K562 (cell line): ENCODE measurements at regions not wholly inside any gene's neighbourhood (a gene's known extent, or its start where the extent isn't known, plus 50 kb on each side); places are given as distances from the start of the nearest gene placed in this dataset.

Source experiments
- ATAC-seq: fragments of 200-7000 bp; cut with Tn5 transposase; 3 replicates; pipeline ENCODE4 v1.9.1; 2020; ENCODE audit warnings: moderate library complexity
- BruUV-seq: library from RNA; stranded (reverse); fragments of 400-500 nt; replicated peaks from 2 replicates; lab custom pipeline; 2021; lab: Mats Ljungman, UMichigan
- CTCF ChIA-PET: fragments of 300-600 bp; formaldehyde crosslinking; extraction: SDS; loops from one replicate; lab custom pipeline; 2021; ENCODE audit warnings: low intra/inter-chr PET ratio; lab: Yijun Ruan, JAX
- POLR2A ChIA-PET: fragments of 300-600, 350-650 bp; sonication (Branson Sonifier 250); formaldehyde crosslinking; extraction: SDS; loops from one replicate; lab custom pipeline; 2021; ENCODE audit warnings: antibody characterized with exemption, inconsistent platforms; lab: Yijun Ruan, JAX
- DNase-seq, 4 experiments: peaks; one replicate each; pipeline versions ENCODE4 v3.0.0 to v3.0.0-alpha.2; 2011 to 2018; ENCODE audit warnings: low spot score in 3 of 4, mixed read lengths in 3 of 4; ENCODE audit errors: extremely low read depth in 1 of 4
- FAIRE-seq: peaks from 2 replicates; lab custom pipeline; 2011; peaks lifted over from hg19 to GRCh38; lab: Jason Lieb, UNC
- H2AFZ ChIP-seq: 2 replicates; pipeline ENCODE4 v1.6.0; 2011; ENCODE audit warnings: low read depth, low read length, control low read depth, inconsistent platforms
- H3K27ac ChIP-seq: fragments of 200-600 bp; 3 replicates; pipeline ENCODE4 v1.8.0; 2011; ENCODE audit warnings: low read depth, mild to moderate bottlenecking, control low read depth, inconsistent platforms, low read length, moderate library complexity, mixed read lengths; ENCODE audit errors: extremely low read depth
- H3K27me3 ChIP-seq, 2 experiments: fragments of 300-600 bp in 1 of 2; 2 replicates in 1 of 2; 3 replicates in 1 of 2; pipeline versions ENCODE4 v1.6.0 to v1.8.0; 2011; ENCODE audit warnings: inconsistent platforms in 2 of 2, low read length in 2 of 2, mild to moderate bottlenecking in 1 of 2, mixed read lengths in 1 of 2, moderate library complexity in 1 of 2; ENCODE audit not compliant: control insufficient read depth in 2 of 2, insufficient read depth in 2 of 2
- H3K36me3 ChIP-seq: fragments of 300-600 bp; 3 replicates; pipeline ENCODE4 v1.8.0; 2011; ENCODE audit warnings: mild to moderate bottlenecking, low read length, inconsistent platforms; ENCODE audit not compliant: control insufficient read depth, insufficient read depth
- H3K4me1 ChIP-seq, 2 experiments: fragments of 200-600 bp in 1 of 2; replicated peaks in 1 of 2; 2 replicates in 1 of 2; 3 replicates in 1 of 2; pipeline versions ENCODE4 v1.5.1 to v1.8.0; 2011; ENCODE audit warnings: inconsistent platforms in 2 of 2, low read length in 2 of 2, mild to moderate bottlenecking in 1 of 2, mixed read lengths in 1 of 2, moderate library complexity in 1 of 2; ENCODE audit not compliant: control insufficient read depth in 2 of 2, insufficient read depth in 2 of 2
- H3K4me2 ChIP-seq: 2 replicates; pipeline ENCODE4 v1.6.1; 2011; ENCODE audit warnings: low read length, control low read depth, inconsistent platforms, mixed read lengths; ENCODE audit not compliant: insufficient read depth
- H3K4me3 ChIP-seq: fragments of 200-600 bp; sonication (generic), shearing (Covaris generic); 2 replicates; pipeline ENCODE4 v1.5.1; 2016; ENCODE audit warnings: control low read depth, inconsistent platforms
- H3K79me2 ChIP-seq: fragments of 200-600 bp; 3 replicates; pipeline ENCODE4 v1.8.0; 2011; ENCODE audit warnings: low read length, inconsistent platforms; ENCODE audit not compliant: control insufficient read depth, insufficient read depth
- H3K9ac ChIP-seq, 2 experiments: 2 replicates each; pipeline versions ENCODE4 v1.6.0 to v1.6.1; 2011; ENCODE audit warnings: low read depth in 2 of 2, low read length in 2 of 2, control low read depth in 1 of 2, inconsistent platforms in 1 of 2, mild to moderate bottlenecking in 1 of 2, mixed read lengths in 1 of 2; ENCODE audit not compliant: insufficient read depth in 1 of 2
- H3K9me1 ChIP-seq: one replicate; pipeline ENCODE4 v1.6.0; 2011; ENCODE audit warnings: inconsistent platforms, mild to moderate bottlenecking, low read length, moderate library complexity; ENCODE audit not compliant: control insufficient read depth, insufficient read depth
- H3K9me3 ChIP-seq: replicated peaks from 2 replicates; pipeline ENCODE4 v1.5.1; 2011; ENCODE audit warnings: low read depth, low read length, inconsistent platforms; ENCODE audit not compliant: control insufficient read depth, insufficient read depth
- H4K20me1 ChIP-seq: replicated peaks from 2 replicates; pipeline ENCODE4 v1.6.1; 2011; ENCODE audit warnings: low read length, inconsistent platforms, mixed read lengths; ENCODE audit not compliant: control insufficient read depth, insufficient read depth
- ARNT ChIP-seq, 2 experiments: fragments of 450-650 bp; IDR thresholded peaks; 2 replicates each; pipeline ENCODE4 v1.6.1; 2016; ENCODE audit warnings: mild to moderate bottlenecking in 1 of 2
- BRF2 ChIP-seq: IDR thresholded peaks from 3 replicates; pipeline ENCODE4 v1.6.1; 2011; ENCODE audit warnings: borderline replicate concordance, mild to moderate bottlenecking; ENCODE audit not compliant: insufficient read length, insufficient read depth
- CEBPG ChIP-seq, 3 experiments: fragments of 200-800 bp in 1 of 3; sonication (Bioruptor generic) in 1 of 3; sonication (generic) in 1 of 3; formaldehyde crosslinking in 1 of 3; IDR thresholded peaks in 2 of 3; conservative IDR thresholded peaks in 1 of 3; 2 replicates each; pipeline versions ENCODE4 v1.6.1 to v1.8.0; 2016 to 2022; ENCODE audit warnings: missing compliant biosample characterization in 2 of 3, missing genetic modification characterization in 2 of 3, mild to moderate bottlenecking in 1 of 3, missing genetic modification reagents in 1 of 3
- DIDO1 ChIP-seq: fragments of 450-650 bp; IDR thresholded peaks from 2 replicates; pipeline ENCODE4 v1.6.1; 2016; ENCODE audit warnings: low read depth, missing biosample characterization, missing genetic modification characterization
- DMBX1 ChIP-seq: fragments of 250-450 bp; sonication (Bioruptor Pico); IDR thresholded peaks from 2 replicates; pipeline ENCODE4 v1.8.0; 2022; ENCODE audit warnings: inconsistent platforms, mild to moderate bottlenecking, moderate library complexity, borderline replicate concordance
- FOXK1 ChIP-seq: sonication (generic); formaldehyde crosslinking; IDR thresholded peaks from 2 replicates; pipeline ENCODE4 v1.8.0; 2022; ENCODE audit warnings: missing genetic modification reagents, mild to moderate bottlenecking, borderline replicate concordance
- FOXK2 ChIP-seq, 2 experiments: fragments of 450-650 bp; IDR thresholded peaks in 1 of 2; conservative IDR thresholded peaks in 1 of 2; 2 replicates each; pipeline ENCODE4 v1.6.1; 2016; ENCODE audit warnings: low read depth in 2 of 2, mild to moderate bottlenecking in 1 of 2
- HDAC2 ChIP-seq: fragments of 450-650 bp; IDR thresholded peaks from 2 replicates; pipeline ENCODE4 v1.6.1; 2016; ENCODE audit warnings: mild to moderate bottlenecking
- HOXB6 ChIP-seq: fragments of 250-450 bp; sonication (Bioruptor Pico); IDR thresholded peaks from 2 replicates; pipeline ENCODE4 v1.5.1; 2022; ENCODE audit warnings: mild to moderate bottlenecking, borderline replicate concordance
- ILK ChIP-seq: fragments of 450-650 bp; IDR thresholded peaks from 2 replicates; pipeline ENCODE4 v1.6.1; 2016; ENCODE audit warnings: missing genetic modification characterization, low read depth, mild to moderate bottlenecking, missing compliant biosample characterization, moderate library complexity, borderline replicate concordance
- MXD1 ChIP-seq: fragments of 250-450 bp; sonication (Bioruptor Pico); IDR thresholded peaks from 2 replicates; pipeline ENCODE4 v1.8.0; 2021; ENCODE audit warnings: borderline replicate concordance, mild to moderate bottlenecking, moderate library complexity; ENCODE audit not compliant: poor library complexity, severe bottlenecking
- PRMT5 ChIP-seq: sonication (generic); formaldehyde crosslinking; IDR thresholded peaks from 2 replicates; pipeline ENCODE4 v1.5.0; 2020; ENCODE audit warnings: missing genetic modification reagents
- PTBP1 ChIP-seq: fragments of 200-400 bp; formaldehyde crosslinking; IDR thresholded peaks from 2 replicates; pipeline ENCODE4 v1.6.1; 2017; ENCODE audit warnings: low read depth, low read length
- PYGO2 ChIP-seq: fragments of 450-650 bp; IDR thresholded peaks from 2 replicates; pipeline ENCODE4 v1.6.1; 2016; ENCODE audit warnings: mild to moderate bottlenecking, missing genetic modification characterization, moderate library complexity, missing compliant biosample characterization
- SMAD2 ChIP-seq: fragments of 150-350 bp; IDR thresholded peaks from 2 replicates; pipeline ENCODE4 v1.6.1; 2014; ENCODE audit warnings: low read depth, mild to moderate bottlenecking, low read length
- U2AF2 ChIP-seq: fragments of 200-400 bp; formaldehyde crosslinking; optimal IDR thresholded peaks from 2 replicates; pipeline ENCODE3; 2017; ENCODE audit warnings: low read depth, mild to moderate bottlenecking, low read length
- ZNF518B ChIP-seq: fragments of 250-450 bp; sonication (Bioruptor Pico); IDR thresholded peaks from 2 replicates; pipeline ENCODE4 v1.5.0; 2021; ENCODE audit warnings: mild to moderate bottlenecking, moderate library complexity
- ZNF668 ChIP-seq: fragments of 250-450 bp; sonication (Bioruptor Pico); IDR thresholded peaks from 2 replicates; pipeline ENCODE4 v1.8.0; 2022; ENCODE audit warnings: mild to moderate bottlenecking, inconsistent platforms
- WGBS: fragments of 100-300 bp; shearing (Covaris generic); methylation state at CpG from one replicate; pipeline ENCODE4 v1.1.6; 2016; ENCODE audit warnings: low coverage, mixed read lengths; ENCODE audit not compliant: insufficient coverage; ENCODE audit errors: missing lambda C conversion rate; 5-methylcytosine and 5-hydroxymethylcytosine counted together
- in situ Hi-C: fragments of 300-500 bp; cut with MboI; formaldehyde crosslinking; loops from 4 replicates; pipeline ENCODE4 v1.15.0; 2018; ENCODE audit warnings: inconsistent platforms, mixed read lengths
- intact Hi-C: fragments of 100-400 bp; cut with micrococcal nuclease; formaldehyde crosslinking; loops from 2 replicates; pipeline ENCODE4 v1.14.2; 2022

- Histone ChIP-seq H3K9me1 (no peaks in the 10 kb centered on the region), H3K4me2 (no peak overlapping the region), H3K4me1 (no peaks in the 10 kb centered on the region), H4K20me1 (no peaks in the 10 kb centered on the region)
- TF ChIP-seq ARNT (IDR thresholded peaks at IDR 0.05) (no peak), MXD1 (CRISPR knock-in tag) (no peak), HOXB6 (CRISPR knock-in tag) (no peak), ILK (tag) (no peak), PTBP1 (no peak), DMBX1 (no peak), FOXK2 (conservative IDR thresholded peaks at IDR 0.05 in 1 of 2, IDR thresholded peaks at IDR 0.05 in 1 of 2; ENCODE audit: low read depth in 2 of 2) (no peak), U2AF2 (no peak), CEBPG (CRISPR knock-in tag; IDR thresholded peaks at IDR 0.05) (no peak), CEBPG (tag; conservative IDR thresholded peaks at IDR 0.05 in 1 of 2, IDR thresholded peaks at IDR 0.05 in 1 of 2) (no peak), PYGO2 (tag) (no peak), FOXK1 (no peak), PRMT5 (CRISPR knock-in tag) (no peak), HDAC2 (no peak), ZNF518B (CRISPR knock-in tag) (no peak), DIDO1 (tag) (no peak), SMAD2 (no peak), BRF2 (no peak), ZNF668 (no peak)
- TF ChIP-seq, all 486 proteins: peak for 0
- 0% methylated on average over 1 of the region's 1 CpG for WGBS
- H3K27me3 ChIP-seq: no peaks in the 10 kb centered on the region
- no peak overlapping the region for H3K9ac ChIP-seq
- ChIA-PET CTCF (no interaction called here), POLR2A (no interaction called here)
- no TSS peak for BruUV-seq
- DNase-seq: no peak
- in situ Hi-C loops: no loop called here
- no peak for FAIRE-seq
- H3K4me3 ChIP-seq: no peak overlapping the region
- no peaks in the 10 kb centered on the region for H3K36me3 ChIP-seq
- no peak overlapping the region for H2AFZ ChIP-seq
- H3K79me2 ChIP-seq: no peaks in the 10 kb centered on the region
- ATAC-seq: no peak
- H3K9me3 ChIP-seq: no peaks in the 10 kb centered on the region
- intact Hi-C loops: no loop called here
- no peak overlapping the region for H3K27ac ChIP-seq
Observed at GRCh38 chr15:46489276-46489675, 854.4 kb downstream of the SQOR start.
